ENCODE measurements at regions not wholly inside any gene's neighbourhood (a gene's known extent, or its start where the extent isn't known, plus 50 kb on each side); places are given as distances from the start of the nearest gene placed in this dataset.
A peak's percentile ranks its signal among the peaks of the same experiment; 100 is the strongest.
"Not testable (repeated sequence)": the region's sequence is repeated elsewhere in the genome, so short reads cannot be mapped to it uniquely, and the experiment has no call there.

DNA sequence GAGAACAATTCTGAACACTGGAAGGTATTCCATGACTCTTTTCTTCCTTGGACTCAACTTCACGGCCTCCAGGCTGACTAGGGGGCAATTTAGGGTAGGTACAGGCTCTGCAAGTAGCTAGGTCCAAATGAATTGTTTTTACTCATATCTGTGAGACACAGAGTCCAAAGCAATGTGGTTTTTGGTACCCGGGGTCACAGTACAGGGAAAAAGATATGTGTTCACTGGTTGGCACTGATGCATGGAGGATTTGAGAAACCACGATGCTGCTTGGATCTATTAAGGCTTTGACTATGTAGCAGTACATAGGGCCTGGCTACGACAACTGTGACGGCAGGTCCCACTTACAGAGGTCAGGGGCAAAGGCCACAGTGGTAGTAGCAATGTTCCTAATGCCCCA is 200.6 kb downstream of the DUSP10 start:
- no peak for TF ChIP-seq CTCF (IDR thresholded peaks at IDR 0.05)
- no peaks in the 10 kb centered on the region for H3K4me1 ChIP-seq
- intact Hi-C loops (cut with DNase I; ENCODE audit: low total_unique reads), result no loop called here
- no peaks in the 10 kb centered on the region for H3K27me3 ChIP-seq
- no peak overlapping the region for H3K4me3 ChIP-seq
- no peak for DNase-seq
- no peaks in the 10 kb centered on the region for H3K36me3 ChIP-seq
- H3K27ac ChIP-seq, result no peak overlapping the region
- H3K9me3 ChIP-seq, result no peaks in the 10 kb centered on the region

DNA sequence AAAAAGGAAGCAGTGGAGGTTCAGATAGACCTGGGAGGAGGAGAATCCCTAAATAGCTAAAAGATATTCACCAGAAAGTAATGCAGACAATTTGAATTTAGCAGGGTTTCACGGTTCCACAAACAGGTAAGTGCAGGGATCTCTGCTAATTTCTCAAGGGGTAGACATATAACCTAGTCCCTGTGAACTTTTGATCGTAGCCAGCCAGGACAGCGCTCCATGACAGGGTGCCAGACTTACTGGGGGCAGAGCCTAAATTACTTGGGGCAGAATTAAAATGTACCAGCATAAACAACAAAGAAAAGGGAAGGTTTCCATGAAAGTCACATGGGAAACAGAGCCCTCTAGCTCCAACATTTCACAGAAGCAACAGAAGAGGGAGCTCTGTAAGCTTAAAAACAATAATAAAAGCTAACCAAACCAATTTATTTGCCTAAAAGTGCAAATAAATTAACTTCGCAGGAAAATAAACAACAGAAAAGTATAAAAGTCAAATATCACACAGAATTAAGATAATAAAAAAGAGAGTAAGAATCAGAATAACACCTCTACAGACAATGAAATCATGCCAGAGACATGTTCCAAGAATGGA is 198.3 kb downstream of the DUSP10 start:
- no peak overlapping the region for H3K27ac ChIP-seq
- intact Hi-C loops (cut with DNase I; ENCODE audit: low total_unique reads), result no loop called here
- DNase-seq, result no peak
- TF ChIP-seq CTCF (IDR thresholded peaks at IDR 0.05), result peak; percentile 40 to 42
- H3K4me3 ChIP-seq, result no peak overlapping the region
- H3K27me3 ChIP-seq, result no peaks in the 10 kb centered on the region
- no peaks in the 10 kb centered on the region for H3K9me3 ChIP-seq
- no peaks in the 10 kb centered on the region for H3K4me1 ChIP-seq
- H3K36me3 ChIP-seq, result no peaks in the 10 kb centered on the region

GRCh38 chr1:221548942-221549341 is 192.9 kb downstream of the DUSP10 start:
- Histone ChIP-seq H3K27ac (no peak overlapping the region), H3K9me3 (no peaks in the 10 kb centered on the region), H3K27me3 (no peaks in the 10 kb centered on the region), H3K36me3 (no peaks in the 10 kb centered on the region), H3K4me1 (no peaks in the 10 kb centered on the region), H3K4me3 (no peak overlapping the region)
- intact Hi-C loops (cut with DNase I; ENCODE audit: low total_unique reads), result no loop called here
- DNase-seq, result no peak
- no peak for TF ChIP-seq CTCF (IDR thresholded peaks at IDR 0.05)

DNA sequence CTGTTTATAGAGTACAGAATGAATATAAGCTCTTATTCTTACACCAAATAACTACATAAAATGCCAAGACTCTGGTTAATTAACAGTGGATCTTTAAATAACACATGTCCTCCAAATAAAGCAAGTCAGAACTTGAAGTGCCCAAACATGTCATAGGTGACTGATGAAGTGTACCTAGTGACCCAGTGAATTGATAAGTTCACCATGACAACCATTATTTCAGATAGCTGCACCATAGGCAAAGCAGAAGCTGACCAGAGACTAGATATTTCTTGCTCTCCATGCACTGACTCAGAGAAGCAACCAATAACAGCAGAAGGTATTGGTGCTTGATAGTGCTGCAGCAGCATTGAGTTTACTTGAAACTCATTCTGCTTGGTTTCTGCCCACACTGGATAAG is 192.1 kb downstream of the DUSP10 start:
- H3K27ac ChIP-seq, result no peak overlapping the region
- TF ChIP-seq CTCF (IDR thresholded peaks at IDR 0.05), result no peak
- H3K27me3 ChIP-seq, result no peaks in the 10 kb centered on the region
- DNase-seq, result no peak
- intact Hi-C loops (cut with DNase I; ENCODE audit: low total_unique reads), result no loop called here
- no peak overlapping the region for H3K4me3 ChIP-seq
- no peaks in the 10 kb centered on the region for H3K4me1 ChIP-seq
- no peaks in the 10 kb centered on the region for H3K36me3 ChIP-seq
- no peaks in the 10 kb centered on the region for H3K9me3 ChIP-seq

DNA sequence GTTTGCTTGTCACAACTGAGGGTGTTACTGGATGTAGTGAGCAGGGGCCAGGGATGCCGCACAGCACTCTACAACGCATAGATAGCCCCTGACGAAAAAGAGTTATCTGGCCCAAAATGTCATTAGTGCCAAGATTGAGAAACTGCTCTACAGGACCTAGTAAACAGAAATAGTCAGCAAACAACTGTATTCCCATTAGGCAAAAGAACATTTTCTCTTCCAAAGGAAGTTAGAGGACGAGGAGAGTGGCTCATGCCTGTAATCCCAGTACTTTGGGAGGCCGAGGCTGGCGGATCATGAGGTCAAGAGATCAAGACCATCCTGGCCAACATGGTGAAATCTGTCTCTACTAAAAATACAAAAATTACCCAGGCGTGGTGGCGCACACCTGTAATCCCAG is 189.1 kb downstream of the DUSP10 start:
- intact Hi-C loops (cut with DNase I; ENCODE audit: low total_unique reads); H3K9me3 ChIP-seq; H3K4me3 ChIP-seq; H3K4me1 ChIP-seq; H3K27ac ChIP-seq; DNase-seq; H3K36me3 ChIP-seq; H3K27me3 ChIP-seq: not testable (repeated sequence)

DNA sequence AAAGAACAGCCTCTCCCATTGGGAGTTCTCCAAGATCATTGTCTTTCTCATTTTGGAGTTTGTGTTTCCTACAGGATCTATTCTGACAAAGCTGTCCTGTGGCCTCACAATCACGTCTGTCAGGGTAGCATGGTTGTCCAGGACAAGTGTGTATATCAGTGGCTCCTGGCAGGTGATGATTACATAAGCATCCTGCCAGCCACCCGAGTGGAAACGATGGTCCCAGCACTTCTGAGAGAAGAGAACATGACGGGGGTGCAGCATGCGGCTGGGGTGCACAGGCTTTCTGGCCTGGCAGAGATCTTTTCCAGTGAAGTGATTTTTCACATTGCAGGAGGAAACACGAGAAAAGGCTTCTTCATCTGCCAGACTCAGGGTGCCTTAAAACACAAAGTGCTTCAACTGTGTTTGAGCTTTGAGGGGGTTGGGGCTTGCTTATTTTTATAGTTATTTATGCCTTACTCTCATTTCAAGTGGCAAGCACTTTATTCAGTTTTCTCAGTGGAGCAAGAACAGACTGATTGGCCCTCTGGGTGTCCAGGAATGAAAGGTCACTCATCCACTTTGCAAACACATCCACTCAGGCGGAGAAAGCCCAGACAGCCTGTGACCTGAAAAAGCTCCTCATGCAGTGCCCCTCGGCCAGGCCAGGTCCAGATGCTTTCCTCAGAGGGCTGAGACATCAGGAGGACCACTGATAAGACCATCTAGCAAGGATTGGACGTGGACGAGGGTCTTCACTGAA is 186.0 kb downstream of the DUSP10 start:
- Histone ChIP-seq H3K4me1 (no peaks in the 10 kb centered on the region), H3K27ac (no peak overlapping the region), H3K4me3 (no peak overlapping the region), H3K36me3 (no peaks in the 10 kb centered on the region), H3K27me3 (no peaks in the 10 kb centered on the region), H3K9me3 (no peaks in the 10 kb centered on the region)
- intact Hi-C loops (cut with DNase I; ENCODE audit: low total_unique reads), result no loop called here
- no peak for TF ChIP-seq CTCF (IDR thresholded peaks at IDR 0.05)
- DNase-seq, result no peak
